HUES6 (cell line): ENCODE measurements at regions not wholly inside any gene's neighbourhood (a gene's known extent, or its start where the extent isn't known, plus 50 kb on each side); places are given as distances from the start of the nearest gene placed in this dataset.
"Not testable (repeated sequence)": the region's sequence is repeated elsewhere in the genome, so short reads cannot be mapped to it uniquely, and the experiment has no call there.

ENCODE experiments used
- H3K27ac ChIP-seq: 2 replicates; pipeline ENCODE4 v1.7.0; 2013; ENCODE audit warnings: low read depth, mild to moderate bottlenecking, low read length, inconsistent platforms
- H3K27me3 ChIP-seq: 2 replicates; pipeline ENCODE4 v1.6.1; 2013; ENCODE audit warnings: low read length; ENCODE audit not compliant: control insufficient read depth, insufficient read depth
- H3K36me3 ChIP-seq: 2 replicates; pipeline ENCODE4 v1.6.1; 2013; ENCODE audit warnings: low read length; ENCODE audit not compliant: control insufficient read depth, insufficient read depth
- H3K4me1 ChIP-seq: 2 replicates; pipeline ENCODE4 v1.6.1; 2013; ENCODE audit warnings: low read length; ENCODE audit not compliant: control insufficient read depth, insufficient read depth
- H3K4me3 ChIP-seq: 2 replicates; pipeline ENCODE4 v1.5.1; 2013; ENCODE audit warnings: low read depth, low read length
- H3K9ac ChIP-seq: one replicate; pipeline ENCODE4 v1.6.1; 2013; ENCODE audit warnings: mild to moderate bottlenecking, low read length
- H3K9me3 ChIP-seq: 2 replicates; pipeline ENCODE4 v1.6.1; 2013; ENCODE audit warnings: low read depth, low read length; ENCODE audit not compliant: control insufficient read depth, insufficient read depth

DNA sequence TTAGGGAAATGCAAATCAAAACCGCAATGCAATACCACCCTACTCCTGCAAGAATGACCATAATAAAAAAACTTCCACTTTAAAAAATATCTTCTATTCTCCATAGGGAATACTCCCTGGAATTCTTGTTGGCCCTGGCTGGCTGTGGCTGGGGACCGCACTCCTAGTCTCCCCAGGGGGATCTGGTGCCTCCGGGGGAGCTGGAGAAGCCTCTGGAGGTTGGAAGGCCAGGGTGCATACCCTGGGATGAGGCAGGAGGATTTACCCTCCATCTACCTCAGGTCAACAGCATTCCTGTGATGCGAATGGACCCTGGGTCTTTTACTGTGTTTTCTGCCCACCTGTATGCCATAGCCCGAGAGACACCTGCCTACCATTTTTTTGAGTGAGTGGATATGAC lies 120.0 kb upstream of the ZNF536 start:
- H3K27ac ChIP-seq: no peak overlapping the region
- no peaks in the 10 kb centered on the region for H3K36me3 ChIP-seq

DNA sequence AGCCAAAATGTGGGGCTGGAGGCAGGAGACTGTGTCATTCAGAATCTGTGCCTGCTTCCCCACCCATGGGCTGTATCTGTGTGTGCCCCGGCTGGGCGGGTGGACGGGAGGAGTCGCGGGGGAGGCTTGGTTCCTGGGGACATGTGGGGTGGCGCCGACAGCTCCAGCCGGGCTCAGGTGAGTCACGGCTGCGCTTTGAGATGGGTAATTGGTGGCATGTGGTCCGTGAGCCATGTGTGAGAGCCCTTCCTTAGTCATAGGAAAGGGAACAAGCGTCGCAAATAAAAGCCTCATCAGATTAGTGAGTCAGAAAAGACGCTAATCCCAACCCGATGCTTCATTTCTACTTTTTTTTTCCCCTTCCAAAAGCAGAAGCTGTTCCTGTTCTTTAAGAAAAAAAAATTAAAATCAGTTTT lies 118.6 kb upstream of the ZNF536 start:
- H3K27ac ChIP-seq: no peak overlapping the region
- peaks cover 23% of the 10 kb centered on the region for H3K4me1 ChIP-seq
- H3K27me3 ChIP-seq: peaks cover 16% of the 10 kb centered on the region; the same call in 1 of the 2 replicates
- H3K4me3 ChIP-seq: no peak overlapping the region
- H3K9ac ChIP-seq: no peak overlapping the region
- no peaks in the 10 kb centered on the region for H3K9me3 ChIP-seq
- no peaks in the 10 kb centered on the region for H3K36me3 ChIP-seq

More for the DNA sequence above, 120.0 kb upstream of the ZNF536 start:
- peaks cover 16% of the 10 kb centered on the region; the same call in 1 of the 2 replicates for H3K27me3 ChIP-seq
- H3K4me1 ChIP-seq: peaks cover 19% of the 10 kb centered on the region
- no peak overlapping the region for H3K4me3 ChIP-seq
- no peaks in the 10 kb centered on the region for H3K9me3 ChIP-seq
- H3K9ac ChIP-seq: no peak overlapping the region

DNA sequence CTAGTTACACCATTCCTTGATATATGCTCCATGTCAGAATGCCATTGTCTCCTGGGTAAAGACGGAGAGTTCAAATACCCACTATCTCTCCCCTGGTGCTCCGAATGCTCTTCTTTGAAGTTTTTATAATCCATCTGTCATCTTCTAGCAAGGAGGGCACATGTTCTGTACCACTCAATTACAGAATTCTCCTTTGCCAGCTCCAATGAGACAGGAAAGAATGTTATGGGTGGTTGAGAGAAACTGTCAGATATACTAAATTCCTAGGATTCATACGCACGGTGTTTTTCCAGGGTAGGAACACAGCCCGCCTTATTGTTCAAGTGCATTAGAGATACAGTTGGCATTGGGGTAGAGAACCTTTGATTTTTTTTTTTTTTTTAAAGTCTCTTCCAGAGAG lies 118.0 kb upstream of the ZNF536 start:
- Histone ChIP-seq H3K36me3 (no peaks in the 10 kb centered on the region), H3K27ac (no peak overlapping the region), H3K9ac (no peak overlapping the region)

DNA sequence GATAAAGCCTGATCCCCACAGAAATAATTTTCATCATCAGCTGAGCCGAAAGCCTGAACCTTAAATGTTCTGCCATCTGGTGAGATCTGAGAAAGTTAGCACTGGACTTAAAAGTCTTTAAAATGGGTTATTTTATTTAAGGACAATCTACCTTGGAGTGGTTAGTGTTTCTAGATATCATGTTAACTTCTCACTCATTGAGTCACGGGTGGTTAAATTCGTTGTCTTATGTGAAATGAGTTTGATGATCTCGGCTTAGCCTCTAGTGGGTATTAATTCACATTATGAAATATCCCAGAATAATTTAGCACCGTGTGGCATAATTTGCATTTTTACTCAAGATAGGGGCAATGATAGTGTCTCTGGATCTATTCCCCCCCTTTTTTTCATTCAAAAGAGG lies 117.4 kb upstream of the ZNF536 start:
- Histone ChIP-seq H3K36me3 (no peaks in the 10 kb centered on the region), H3K9ac (no peak overlapping the region), H3K4me3 (no peak overlapping the region), H3K9me3 (no peaks in the 10 kb centered on the region), H3K27me3 (peaks cover 16% of the 10 kb centered on the region; the same call in 1 of the 2 replicates), H3K27ac (no peak overlapping the region), H3K4me1 (peaks cover 23% of the 10 kb centered on the region)

More for the DNA sequence above, 118.0 kb upstream of the ZNF536 start:
- H3K27me3 ChIP-seq: peaks cover 16% of the 10 kb centered on the region; the same call in 1 of the 2 replicates
- H3K4me1 ChIP-seq: peaks cover 23% of the 10 kb centered on the region
- no peak overlapping the region for H3K4me3 ChIP-seq
- no peaks in the 10 kb centered on the region for H3K9me3 ChIP-seq

DNA sequence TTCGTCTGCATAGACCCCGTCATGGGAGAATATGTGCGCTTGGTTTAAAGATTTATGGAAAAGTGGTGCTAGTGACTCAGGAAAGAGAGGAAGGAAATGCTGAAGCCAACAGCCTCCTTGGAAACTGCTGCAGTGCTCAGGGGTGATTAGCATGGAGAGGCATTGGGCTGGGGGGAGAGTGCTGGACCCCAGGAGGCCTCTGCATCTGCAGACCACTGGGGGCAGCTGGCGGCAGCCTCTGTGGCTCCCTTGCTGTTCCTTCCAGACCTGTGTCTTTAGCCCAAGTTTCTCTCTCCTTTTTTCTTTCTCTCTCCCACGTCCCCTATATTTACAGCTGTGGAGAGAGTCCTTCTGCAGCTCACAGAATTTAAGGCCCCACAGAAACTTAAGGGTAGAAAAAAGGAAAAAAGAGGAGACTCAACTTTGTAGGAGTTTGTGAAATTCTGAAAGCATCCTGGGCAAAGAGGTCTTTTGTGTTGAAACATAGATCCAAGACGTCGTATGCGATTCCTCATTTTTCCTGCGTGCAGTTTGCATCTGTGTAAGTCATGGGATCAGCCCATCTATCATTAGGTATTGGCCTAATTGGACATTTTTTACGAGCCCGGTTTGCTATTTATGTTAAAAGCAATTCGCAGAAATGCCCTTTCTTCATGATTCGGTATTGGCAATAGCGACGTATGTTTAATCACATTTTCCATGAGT lies 116.2 kb upstream of the ZNF536 start:
- Histone ChIP-seq H3K36me3 (no peaks in the 10 kb centered on the region), H3K27ac (no peak overlapping the region), H3K4me1 (peaks cover 23% of the 10 kb centered on the region), H3K9ac (no peak overlapping the region), H3K4me3 (no peak overlapping the region), H3K9me3 (no peaks in the 10 kb centered on the region), H3K27me3 (peaks cover 16% of the 10 kb centered on the region; the same call in 1 of the 2 replicates)

DNA sequence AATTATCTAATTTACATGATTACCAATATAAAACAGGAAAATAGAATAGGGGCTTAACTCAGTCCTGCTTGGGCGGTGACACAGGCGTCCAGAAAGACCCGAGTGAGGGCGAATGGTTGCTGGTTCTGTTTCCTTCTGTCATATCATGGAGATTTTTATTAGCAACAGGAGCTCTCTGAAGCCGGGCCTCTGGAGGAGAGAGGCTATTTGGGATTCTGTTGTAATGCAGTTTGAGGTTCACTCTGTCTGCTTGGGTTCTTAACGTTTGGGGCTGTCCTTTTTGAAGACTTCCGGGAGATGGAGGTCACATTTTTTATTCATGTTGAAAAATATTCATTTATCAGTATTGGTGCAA lies 115.7 kb upstream of the ZNF536 start:
- Histone ChIP-seq H3K4me3 (no peak overlapping the region), H3K9me3 (no peaks in the 10 kb centered on the region), H3K36me3 (no peaks in the 10 kb centered on the region), H3K27me3 (peaks cover 16% of the 10 kb centered on the region; the same call in 1 of the 2 replicates), H3K9ac (no peak overlapping the region), H3K27ac (no peak overlapping the region), H3K4me1 (peaks cover 23% of the 10 kb centered on the region)

DNA sequence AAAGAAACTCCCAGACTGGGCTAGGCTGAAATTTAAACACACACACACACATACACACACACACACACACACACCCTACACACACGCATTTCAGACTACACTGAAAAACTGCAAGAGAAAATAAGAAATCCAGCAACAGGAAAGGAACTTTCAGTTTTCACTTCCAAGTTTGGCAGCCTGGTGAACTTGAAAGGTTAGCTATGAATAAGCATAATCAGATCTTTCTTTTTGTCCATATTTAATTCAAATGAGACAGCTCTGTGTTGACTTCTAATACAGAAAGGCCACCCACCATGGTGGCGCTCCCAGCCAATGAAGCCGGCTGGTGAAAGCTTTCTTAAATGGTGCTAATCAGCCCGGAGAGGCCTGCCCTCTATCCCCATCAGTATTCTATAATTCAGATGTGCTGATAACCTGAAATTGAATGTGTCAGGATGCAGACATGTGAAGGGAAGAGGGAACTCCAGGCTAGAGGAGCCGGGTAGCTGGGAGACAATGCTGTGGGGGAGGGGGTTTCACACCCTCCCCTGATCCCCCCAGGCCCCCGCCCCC lies 108.3 kb upstream of the ZNF536 start:
- Histone ChIP-seq H3K9ac (no peak overlapping the region), H3K9me3 (no peaks in the 10 kb centered on the region), H3K4me3 (no peak overlapping the region), H3K27ac (no peak overlapping the region), H3K27me3 (peaks cover 6% of the 10 kb centered on the region; the same call in 1 of the 2 replicates), H3K4me1 (peaks cover 17% of the 10 kb centered on the region), H3K36me3 (no peaks in the 10 kb centered on the region)

DNA sequence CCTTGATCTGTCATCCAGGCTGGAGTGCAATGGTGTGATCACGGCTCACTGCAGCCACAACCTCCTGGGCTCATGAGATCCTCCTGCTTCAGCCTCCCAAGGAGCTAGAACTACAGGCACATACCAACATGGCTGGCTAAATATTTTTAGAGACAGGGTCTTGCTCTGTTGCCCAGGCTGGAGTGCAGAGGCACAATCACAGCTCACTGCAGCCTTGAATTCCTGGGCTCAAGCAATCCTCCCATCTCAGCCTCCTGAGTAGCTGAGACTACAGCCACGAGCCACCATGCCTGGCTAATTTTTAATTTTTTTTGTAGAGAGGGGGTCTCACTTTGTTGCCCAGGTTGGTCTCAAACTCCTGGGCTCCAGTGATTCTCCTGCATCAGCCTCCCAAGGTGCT lies 106.3 kb upstream of the ZNF536 start:
- H3K9me3 ChIP-seq, H3K27ac ChIP-seq, H3K4me3 ChIP-seq, H3K9ac ChIP-seq, H3K27me3 ChIP-seq, H3K36me3 ChIP-seq: not testable (repeated sequence)
- H3K4me1 ChIP-seq: peaks cover 19% of the 10 kb centered on the region

DNA sequence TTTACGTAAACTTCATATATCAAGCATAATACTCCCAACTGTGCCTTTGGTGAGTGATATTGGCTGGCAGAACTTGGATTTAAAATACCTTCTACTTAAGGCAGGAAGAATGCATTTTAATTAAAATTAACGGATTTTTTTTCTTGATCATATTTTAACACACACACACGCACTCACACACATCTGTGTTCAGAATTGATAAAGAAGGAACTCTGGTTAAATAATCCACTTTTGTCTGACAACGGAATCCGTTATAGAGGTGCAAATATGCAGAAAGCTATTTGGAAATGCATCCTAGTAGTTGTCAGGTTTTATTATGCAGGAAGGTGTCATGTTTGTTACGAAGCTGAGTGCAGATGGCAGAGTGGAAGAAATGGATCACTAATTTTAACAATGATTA lies 105.5 kb upstream of the ZNF536 start:
- Histone ChIP-seq H3K36me3 (no peaks in the 10 kb centered on the region), H3K4me1 (peaks cover 19% of the 10 kb centered on the region), H3K4me3 (no peak overlapping the region), H3K27me3 (peaks cover 6% of the 10 kb centered on the region; the same call in 1 of the 2 replicates), H3K9ac (no peak overlapping the region), H3K27ac (no peak overlapping the region), H3K9me3 (no peaks in the 10 kb centered on the region)

DNA sequence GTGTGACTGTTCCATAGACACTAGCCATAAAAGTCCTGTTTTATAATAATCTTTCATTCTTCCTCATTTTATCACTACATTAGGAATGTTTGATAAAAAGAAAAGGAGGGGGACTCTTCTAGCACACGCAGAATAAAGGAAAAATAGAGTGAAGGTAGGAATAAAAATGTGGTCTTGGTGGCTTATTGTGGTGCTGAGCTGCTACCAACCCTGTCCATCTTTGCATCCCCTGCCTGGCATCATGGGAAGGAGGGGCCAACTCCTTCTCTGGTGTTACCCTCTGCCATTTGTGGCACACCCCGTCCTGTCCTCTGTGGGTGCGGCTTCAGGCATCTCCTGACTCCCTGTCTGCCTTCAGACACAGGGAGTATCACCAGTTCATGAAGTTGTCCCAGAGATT lies 104.9 kb upstream of the ZNF536 start:
- Histone ChIP-seq H3K4me1 (peaks cover 19% of the 10 kb centered on the region), H3K4me3 (no peak overlapping the region), H3K27ac (no peak overlapping the region), H3K9me3 (peaks cover 2% of the 10 kb centered on the region), H3K36me3 (no peaks in the 10 kb centered on the region), H3K27me3 (peaks cover 5% of the 10 kb centered on the region; the same call in 1 of the 2 replicates), H3K9ac (no peak overlapping the region)

DNA sequence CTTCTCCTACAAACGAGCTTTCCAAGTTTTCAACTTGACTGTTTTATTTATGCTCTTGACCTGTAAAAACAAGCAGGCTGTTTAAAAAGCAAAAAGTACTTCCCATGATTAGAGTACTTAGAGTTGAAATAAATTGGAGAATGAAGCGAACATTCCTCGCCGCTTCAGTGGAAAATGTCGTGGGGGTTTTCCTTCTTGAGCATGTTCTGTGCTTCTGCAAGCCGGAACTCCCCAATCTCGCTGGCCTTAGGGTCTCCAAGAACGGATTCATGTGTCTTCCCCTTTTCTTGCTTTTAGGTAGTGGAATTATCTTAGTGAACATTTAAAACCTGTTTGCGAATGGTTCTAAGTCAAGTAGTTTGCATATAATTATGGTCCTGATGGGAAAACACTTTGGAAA lies 103.6 kb upstream of the ZNF536 start:
- Histone ChIP-seq H3K36me3 (no peaks in the 10 kb centered on the region), H3K27ac (no peak overlapping the region), H3K27me3 (no peaks in the 10 kb centered on the region), H3K4me3 (no peak overlapping the region), H3K9ac (no peak overlapping the region), H3K9me3 (peaks cover 14% of the 10 kb centered on the region), H3K4me1 (peaks cover 19% of the 10 kb centered on the region)
